GM19397 (cell line): ENCODE measurements at regions not wholly inside any gene's neighbourhood (a gene's known extent, or its start where the extent isn't known, plus 50 kb on each side); places are given as distances from the start of the nearest gene placed in this dataset.

Experiments used
- ATAC-seq: cut with Tn5 transposase; IDR thresholded peaks from one replicate; pipeline ENCODE4 v1.9.1; 2021; ENCODE audit warnings: mild to moderate bottlenecking, moderate library complexity; ENCODE audit not compliant: unreplicated experiment

GRCh38 chr7:68439897-68440296 lies 1158.4 kb upstream of the AUTS2 start:
- ATAC-seq = no peak

GRCh38 chr7:68440866-68441265 lies 1157.4 kb upstream of the AUTS2 start:
- no peak for ATAC-seq

- no peak for ATAC-seq
Measured at GRCh38 chr7:68441645-68442044, 1156.6 kb upstream of the AUTS2 start.

GRCh38 chr7:68442931-68443631 lies 1155.2 kb upstream of the AUTS2 start:
- no peak for ATAC-seq

- ATAC-seq = no peak
Measured at GRCh38 chr7:68444042-68444441, 1154.2 kb upstream of the AUTS2 start.

GRCh38 chr7:68444956-68445355 lies 1153.3 kb upstream of the AUTS2 start:
- ATAC-seq = no peak

GRCh38 chr7:68446183-68446582 lies 1152.1 kb upstream of the AUTS2 start:
- ATAC-seq = no peak

GRCh38 chr7:68449099-68449498 lies 1149.2 kb upstream of the AUTS2 start:
- ATAC-seq = no peak

- ATAC-seq = no peak
Measured at GRCh38 chr7:68449816-68450215, 1148.5 kb upstream of the AUTS2 start.

- ATAC-seq = no peak
Measured at GRCh38 chr7:68454931-68455330, 1143.3 kb upstream of the AUTS2 start.

GRCh38 chr7:68456469-68456868 lies 1141.8 kb upstream of the AUTS2 start:
- no peak for ATAC-seq

GRCh38 chr7:68457481-68457880 lies 1140.8 kb upstream of the AUTS2 start:
- ATAC-seq = no peak

- no peak for ATAC-seq
Measured at GRCh38 chr7:68458010-68458908, 1140.0 kb upstream of the AUTS2 start.

- ATAC-seq = no peak
Measured at GRCh38 chr7:68461430-68461829, 1136.8 kb upstream of the AUTS2 start.

- no peak for ATAC-seq
Measured at GRCh38 chr7:68470836-68471435, 1127.3 kb upstream of the AUTS2 start.

GRCh38 chr7:68472688-68473087 lies 1125.6 kb upstream of the AUTS2 start:
- no peak for ATAC-seq

- no peak for ATAC-seq
Measured at GRCh38 chr7:68474661-68475216, 1123.5 kb upstream of the AUTS2 start.

- ATAC-seq = no peak
Measured at GRCh38 chr7:68476966-68477365, 1121.3 kb upstream of the AUTS2 start.

- ATAC-seq = no peak
Measured at GRCh38 chr7:68478326-68478725, 1119.9 kb upstream of the AUTS2 start.

- ATAC-seq = no peak
Measured at GRCh38 chr7:68482800-68483199, 1115.5 kb upstream of the AUTS2 start.

- ATAC-seq = no peak
Measured at GRCh38 chr7:68484731-68485130, 1113.5 kb upstream of the AUTS2 start.
